ENCODE measurements at regions not wholly inside any gene's neighbourhood (a gene's known extent, or its start where the extent isn't known, plus 50 kb on each side); places are given as distances from the start of the nearest gene placed in this dataset.

GRCh38 chrX:551306-551705 lies 79.3 kb upstream of the SHOX start:
- H3K9me3 ChIP-seq (ENCODE audit: control insufficient read depth, low read depth, low read length): no peaks in the 10 kb centered on the region
- H3K23ac ChIP-seq (ENCODE audit: insufficient read length, low read depth, low read length): no peak overlapping the region
- no peak overlapping the region for H3K4me2 ChIP-seq (ENCODE audit: insufficient read depth, insufficient read length, low read length)
- H2BK20ac ChIP-seq (ENCODE audit: low read depth, low read length, poor library complexity, severe bottlenecking): no peak overlapping the region
- no peak overlapping the region for H4K5ac ChIP-seq (ENCODE audit: insufficient read length, low read depth, low read length)
- no peak overlapping the region for H3K4me3 Mint-ChIP-seq
- H2BK120ac ChIP-seq (ENCODE audit: low read depth, low read length, poor library complexity, severe bottlenecking): no peak overlapping the region
- no peaks in the 10 kb centered on the region for H3K4me1 ChIP-seq (ENCODE audit: insufficient read depth, low read length)
- no peaks in the 10 kb centered on the region for H3K27me3 ChIP-seq (ENCODE audit: insufficient read depth, low read length)
- no peak for TF ChIP-seq CTCF (conservative IDR thresholded peaks at IDR 0.05)
- no peak overlapping the region for H2BK5ac ChIP-seq (ENCODE audit: insufficient read length, low read length)
- H3K14ac ChIP-seq (ENCODE audit: insufficient read depth, low read length): no peak overlapping the region
- 0 out of 4 replicates have a peak, but pooled peaks cover 0 to 2% of the 10 kb centered on the region in 2 experiments for H3K4me1 Mint-ChIP-seq
- DNase-seq: no peak
- no peak overlapping the region for H3K4ac ChIP-seq (ENCODE audit: low read depth, low read length)
- H3K27ac ChIP-seq (ENCODE audit: insufficient read length, low read depth, low read length): no peak overlapping the region
- no peaks in the 10 kb centered on the region for H4K20me1 ChIP-seq (ENCODE audit: control insufficient read depth, insufficient read depth, insufficient read length)
- no peak overlapping the region for H2BK15ac ChIP-seq (ENCODE audit: low read depth, low read length)
- no peaks in the 10 kb centered on the region for H3K79me1 ChIP-seq (ENCODE audit: insufficient read depth, low read depth, low read length, poor library complexity, severe bottlenecking)
- no peak overlapping the region for H3K9ac ChIP-seq (ENCODE audit: extremely low read depth, insufficient read length, low read length)
- H3K18ac ChIP-seq (ENCODE audit: insufficient read length, low read depth, low read length): no peak overlapping the region
- peaks cover 14% of the 10 kb centered on the region for H3K27me3 Mint-ChIP-seq (ENCODE audit: low read depth)
- H2BK12ac ChIP-seq (ENCODE audit: insufficient read length, low read depth, low read length): no peak overlapping the region
- no peaks in the 10 kb centered on the region; a peak in 1 of 7 replicates for H3K36me3 Mint-ChIP-seq (ENCODE audit: insufficient read depth in 1 of 3, low read depth in 3 of 3)
- H3K23me2 ChIP-seq (ENCODE audit: insufficient read length, low read depth, low read length, poor library complexity, severe bottlenecking): no peaks in the 10 kb centered on the region
- no peak overlapping the region for H4K91ac ChIP-seq (ENCODE audit: insufficient read length, low read depth, low read length)
- no peak overlapping the region for H2AFZ ChIP-seq (ENCODE audit: low read length)
- H3T11ph ChIP-seq (ENCODE audit: low read length): no peak overlapping the region
- WGBS (ENCODE audit: extremely low coverage, insufficient read length, low lambda C conversion rate): no CpG with 5 or more reads among the region's 2 CpGs
- H4K8ac ChIP-seq (replicated peaks; ENCODE audit: insufficient read length, low read depth, low read length): no peak overlapping the region
- H3K79me2 ChIP-seq (ENCODE audit: insufficient read depth, low read length): no peaks in the 10 kb centered on the region
- H3K9me3 Mint-ChIP-seq: peaks cover 6 to 16% of the 10 kb centered on the region in 2 experiments; a peak in 4 of 5 replicates
- H2AK5ac ChIP-seq (ENCODE audit: insufficient read length, low read length): no peak overlapping the region
- H3K27ac Mint-ChIP-seq: no peak overlapping the region
- no peak overlapping the region for H3K56ac ChIP-seq (ENCODE audit: insufficient read length, low read depth, low read length)
